ENCODE measurements at regions not wholly inside any gene's neighbourhood (a gene's known extent, or its start where the extent isn't known, plus 50 kb on each side); places are given as distances from the start of the nearest gene placed in this dataset.

GRCh38 chr1:193831465-193831864, 645.1 kb upstream of the B3GALT2 start:
- no peaks in the 10 kb centered on the region for H3K36me3 ChIP-seq
- WGBS, 2 donors = 87 to 94% methylated on average over 1 of the region's 1 CpG

DNA sequence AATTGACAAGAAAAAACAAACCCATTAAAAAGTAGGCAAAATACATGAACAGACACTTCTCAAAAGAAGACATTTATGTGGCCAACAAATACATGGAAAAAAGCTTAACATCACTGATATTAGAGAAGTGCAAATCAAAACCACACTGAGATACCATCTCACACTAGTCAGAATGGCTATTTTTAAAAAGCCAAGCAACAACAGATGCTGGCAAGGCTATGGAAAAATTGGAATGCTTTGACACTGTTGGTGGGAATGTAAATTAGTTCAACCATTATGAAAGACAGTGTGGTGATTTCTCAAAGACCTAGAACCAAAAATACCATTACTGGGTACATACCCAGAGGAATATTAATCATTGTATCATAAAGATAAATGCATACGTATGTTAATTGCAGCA, 641.1 kb upstream of the B3GALT2 start:
- no peak for DNase-seq (ENCODE audit: low spot score in 2 of 2)
- Histone ChIP-seq H3K4me3 (no peak overlapping the region), H3K27me3 (no peaks in the 10 kb centered on the region), H3K36me3 (no peaks in the 10 kb centered on the region), H3K9me3 (peaks cover 0 to 39% (median 3%) of the 10 kb centered on the region in 4 donors), H3K4me1 (no peaks in the 10 kb centered on the region), H3K27ac (no peak overlapping the region)
- WGBS, 2 donors = 93 to 97% methylated on average over 1 of the region's 1 CpG
- TF ChIP-seq EP300 (IDR thresholded peaks at IDR 0.05) = no peak
- no peak for TF ChIP-seq CTCF (IDR thresholded peaks at IDR 0.05)
- no peak for TF ChIP-seq POLR2A (IDR thresholded peaks at IDR 0.05)

More at GRCh38 chr1:193831465-193831864, 645.1 kb upstream of the B3GALT2 start:
- DNase-seq (ENCODE audit: low spot score in 2 of 2) = no peak
- H3K27ac ChIP-seq = no peak overlapping the region
- no peak overlapping the region for H3K4me3 ChIP-seq
- no peaks in the 10 kb centered on the region for H3K4me1 ChIP-seq
- TF ChIP-seq POLR2A (IDR thresholded peaks at IDR 0.05) = no peak
- H3K9me3 ChIP-seq = peaks cover 0 to 33% (median 3%) of the 10 kb centered on the region in 4 donors
- no peaks in the 10 kb centered on the region for H3K27me3 ChIP-seq

DNA sequence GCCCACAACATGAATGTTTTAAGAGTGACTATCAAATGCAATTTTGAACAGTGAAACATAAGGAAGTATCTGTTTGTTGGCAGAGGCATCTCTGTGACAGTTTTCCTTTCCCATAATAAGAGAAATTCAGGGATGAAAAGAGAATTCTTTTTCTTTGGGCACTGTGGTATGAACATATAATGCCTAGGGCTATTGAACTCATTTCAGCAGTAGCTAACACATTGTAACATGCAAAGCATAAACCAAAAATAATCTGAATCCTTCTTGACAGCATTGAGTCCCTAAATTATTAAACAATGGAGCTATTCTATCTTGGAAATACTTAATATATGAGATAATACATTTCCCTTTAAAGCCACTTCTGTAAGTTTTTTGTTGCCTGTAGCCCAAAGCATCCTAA, 633.0 kb upstream of the B3GALT2 start:
- no peaks in the 10 kb centered on the region for H3K27me3 ChIP-seq
- H3K4me1 ChIP-seq = peaks cover 0 to 3% (median 0%) of the 10 kb centered on the region in 4 donors
- no peaks in the 10 kb centered on the region for H3K36me3 ChIP-seq
- TF ChIP-seq EP300 (IDR thresholded peaks at IDR 0.05) = no peak
- no peak for DNase-seq (ENCODE audit: low spot score in 2 of 2)
- H3K27ac ChIP-seq = no peak overlapping the region
- H3K9me3 ChIP-seq = peaks cover 0 to 8% (median 0%) of the 10 kb centered on the region in 4 donors
- no peak overlapping the region for H3K4me3 ChIP-seq

DNA sequence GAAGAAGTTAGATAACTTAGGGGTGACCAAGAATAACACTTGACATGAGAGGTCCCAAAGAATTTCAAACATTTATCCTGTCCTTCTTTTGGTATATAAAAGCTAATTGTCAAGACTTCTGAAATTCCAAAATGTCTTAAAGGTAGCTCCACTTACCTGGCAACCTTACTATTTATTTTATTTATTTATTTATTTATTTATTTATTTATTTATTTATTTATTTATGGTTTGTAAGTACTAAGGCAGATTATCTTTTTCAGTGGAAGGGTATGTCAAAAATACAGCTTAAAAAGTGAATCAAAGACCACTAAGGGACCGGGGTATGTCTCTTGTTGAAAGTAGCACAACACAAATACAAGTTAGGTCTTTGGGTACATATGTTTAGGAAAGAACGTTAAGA, 620.8 kb upstream of the B3GALT2 start:
- Histone ChIP-seq H3K27me3 (no peaks in the 10 kb centered on the region), H3K36me3 (no peaks in the 10 kb centered on the region), H3K9me3 (no peaks in the 10 kb centered on the region), H3K4me3 (no peak overlapping the region), H3K4me1 (no peaks in the 10 kb centered on the region), H3K27ac (no peak overlapping the region)
- 76 to 81% methylated on average over 2 of the region's 2 CpGs for WGBS, 2 donors
- DNase-seq (ENCODE audit: low spot score in 2 of 2) = no peak
- no peak for TF ChIP-seq POLR2A (IDR thresholded peaks at IDR 0.05)
- no peak for TF ChIP-seq CTCF (IDR thresholded peaks at IDR 0.05)
- no peak for TF ChIP-seq EP300 (IDR thresholded peaks at IDR 0.05)

- TF ChIP-seq EP300 (IDR thresholded peaks at IDR 0.05) = no peak
- no peak for TF ChIP-seq POLR2A (IDR thresholded peaks at IDR 0.05)
- no peak for TF ChIP-seq CTCF (IDR thresholded peaks at IDR 0.05)
- Histone ChIP-seq H3K9me3 (no peaks in the 10 kb centered on the region), H3K27me3 (no peaks in the 10 kb centered on the region), H3K4me1 (no peaks in the 10 kb centered on the region), H3K4me3 (no peak overlapping the region), H3K27ac (no peak overlapping the region), H3K36me3 (no peaks in the 10 kb centered on the region)
- DNase-seq (ENCODE audit: low spot score in 2 of 2) = no peak
- 66 to 75% methylated on average over 3 of the region's 3 CpGs for WGBS, 2 donors
These were observed 620.0 kb upstream of the B3GALT2 start for GRCh38 chr1:193806079-193807048.

DNA sequence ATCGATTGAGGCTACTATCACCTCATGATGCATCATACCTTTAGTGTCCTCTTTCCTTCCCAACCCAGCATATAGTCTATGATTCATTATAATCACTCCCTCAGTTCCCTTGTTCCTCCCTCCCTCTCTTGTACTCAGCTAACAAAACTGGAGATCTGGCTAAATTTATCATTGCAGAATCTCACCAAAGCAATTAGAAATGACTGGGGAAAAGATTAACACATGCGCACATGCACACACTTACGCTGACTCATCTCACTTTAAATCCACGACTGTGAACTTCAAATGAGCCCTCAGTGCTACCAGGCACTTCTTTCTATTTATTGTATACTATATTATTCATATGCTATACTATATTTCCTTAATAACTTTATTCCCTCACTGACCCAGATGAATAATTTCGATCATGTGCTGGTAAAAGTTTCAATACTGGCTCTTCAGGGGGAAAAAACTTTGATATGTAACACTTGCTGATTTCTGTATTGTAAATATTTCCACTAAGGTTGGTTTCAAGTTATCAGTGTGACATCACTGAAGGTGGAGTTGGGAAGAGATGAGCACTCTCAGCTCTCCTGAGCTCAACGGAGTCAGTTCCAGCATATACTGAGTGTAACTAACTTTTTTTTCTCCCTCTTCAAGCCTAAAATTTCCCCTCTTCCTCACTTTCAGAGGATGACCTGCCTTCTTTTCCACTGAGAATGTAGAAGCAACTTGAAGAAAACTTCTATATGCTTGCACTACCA, 613.7 kb upstream of the B3GALT2 start:
- 84 to 92% methylated on average over 6 of the region's 6 CpGs for WGBS, 2 donors
- no peaks in the 10 kb centered on the region for H3K4me1 ChIP-seq
- TF ChIP-seq POLR2A (IDR thresholded peaks at IDR 0.05) = no peak
- no peak for TF ChIP-seq EP300 (IDR thresholded peaks at IDR 0.05)
- TF ChIP-seq CTCF (IDR thresholded peaks at IDR 0.05) = no peak

More for the DNA sequence above, 613.7 kb upstream of the B3GALT2 start:
- H3K27me3 ChIP-seq = no peaks in the 10 kb centered on the region
- H3K4me3 ChIP-seq = no peak overlapping the region
- no peak overlapping the region for H3K27ac ChIP-seq
- H3K36me3 ChIP-seq = no peaks in the 10 kb centered on the region
- no peaks in the 10 kb centered on the region for H3K9me3 ChIP-seq
- no peak for DNase-seq (ENCODE audit: low spot score in 2 of 2)
